GM21737 (cell line): ENCODE measurements at regions not wholly inside any gene's neighbourhood (a gene's known extent, or its start where the extent isn't known, plus 50 kb on each side); places are given as distances from the start of the nearest gene placed in this dataset.

ENCODE experiments used
- ATAC-seq: cut with Tn5 transposase; IDR thresholded peaks from one replicate; pipeline ENCODE4 v1.9.1; 2021; ENCODE audit warnings: mild to moderate bottlenecking, moderate library complexity; ENCODE audit not compliant: unreplicated experiment

GRCh38 chr6:113616701-113617274 is 240.4 kb upstream of the MARCKS start:
- ATAC-seq: no peak

- no peak for ATAC-seq
Measured at GRCh38 chr6:113619077-113619476, 238.1 kb upstream of the MARCKS start.

- ATAC-seq: no peak
Measured at GRCh38 chr6:113620386-113620785, 236.8 kb upstream of the MARCKS start.

- ATAC-seq: no peak
Measured at GRCh38 chr6:113622254-113622653, 234.9 kb upstream of the MARCKS start.

GRCh38 chr6:113623129-113623528 is 234.0 kb upstream of the MARCKS start:
- ATAC-seq: no peak

GRCh38 chr6:113625850-113626249 is 231.3 kb upstream of the MARCKS start:
- ATAC-seq: peak; percentile 33

- ATAC-seq: peak; percentile 33
Measured at GRCh38 chr6:113626475-113626874, 230.7 kb upstream of the MARCKS start.

- ATAC-seq: peak; percentile 17
Measured at GRCh38 chr6:113627480-113627879, 229.7 kb upstream of the MARCKS start.

- ATAC-seq: no peak
Measured at GRCh38 chr6:113629256-113629655, 227.9 kb upstream of the MARCKS start.

GRCh38 chr6:113629975-113630737 is 227.0 kb upstream of the MARCKS start:
- no peak for ATAC-seq

- peak; percentile 54 for ATAC-seq
Measured at GRCh38 chr6:113630738-113631535, 226.2 kb upstream of the MARCKS start.

- no peak for ATAC-seq
Measured at GRCh38 chr6:113631666-113632065, 225.5 kb upstream of the MARCKS start.

GRCh38 chr6:113632220-113632864 is 224.8 kb upstream of the MARCKS start:
- ATAC-seq: peak; percentile 37

GRCh38 chr6:113633638-113634037 is 223.5 kb upstream of the MARCKS start:
- ATAC-seq: no peak

- ATAC-seq: peak; percentile 21
Measured at GRCh38 chr6:113634352-113635163, 222.6 kb upstream of the MARCKS start.

GRCh38 chr6:113635222-113635986 is 221.7 kb upstream of the MARCKS start:
- ATAC-seq: no peak

GRCh38 chr6:113636357-113636824 is 220.8 kb upstream of the MARCKS start:
- no peak for ATAC-seq

GRCh38 chr6:113640051-113640450 is 217.1 kb upstream of the MARCKS start:
- ATAC-seq: no peak

GRCh38 chr6:113642001-113642713 is 215.0 kb upstream of the MARCKS start:
- no peak for ATAC-seq
